H7 (cell line): ENCODE measurements at regions not wholly inside any gene's neighbourhood (a gene's known extent, or its start where the extent isn't known, plus 50 kb on each side); places are given as distances from the start of the nearest gene placed in this dataset.
"Not testable (repeated sequence)": the region's sequence is repeated elsewhere in the genome, so short reads cannot be mapped to it uniquely, and the experiment has no call there.

Experiments used
- DNase-seq: peaks from one replicate; pipeline ENCODE4 v3.0.0; 2012
- H3K27me3 ChIP-seq: 2 replicates; pipeline ENCODE4 v1.6.0; 2011; ENCODE audit warnings: mild to moderate bottlenecking, low read length; ENCODE audit not compliant: control insufficient read depth, insufficient read depth
- H3K36me3 ChIP-seq: replicated peaks from 2 replicates; pipeline ENCODE4 v1.5.1; 2011; ENCODE audit warnings: low read length; ENCODE audit not compliant: control insufficient read depth, insufficient read depth
- H3K4me3 ChIP-seq: 2 replicates; pipeline ENCODE4 v1.5.1; 2011; ENCODE audit warnings: low read depth, mild to moderate bottlenecking, control low read depth, low read length, moderate library complexity; ENCODE audit not compliant: insufficient read depth

DNA sequence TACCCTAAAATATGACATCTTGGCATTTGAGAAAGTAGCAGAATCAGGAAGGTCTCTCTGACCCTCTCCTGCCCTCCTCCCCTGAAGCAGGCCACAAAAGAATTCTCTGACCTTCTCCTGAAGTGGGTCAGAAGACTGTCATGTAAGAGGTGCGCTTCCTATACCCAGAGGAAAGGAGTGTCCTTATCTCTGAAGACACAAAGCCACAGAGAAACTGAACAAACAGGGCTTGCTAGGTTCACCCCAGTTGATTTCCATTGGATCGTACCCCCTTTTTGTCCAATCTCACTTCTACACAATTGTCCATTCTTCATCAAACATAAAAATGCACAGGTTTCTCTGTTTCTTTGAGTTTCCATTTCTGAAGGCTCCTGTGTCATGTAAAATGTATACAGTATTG, 272.0 kb upstream of the SOX4 start:
- H3K4me3 ChIP-seq, result no peak overlapping the region

DNA sequence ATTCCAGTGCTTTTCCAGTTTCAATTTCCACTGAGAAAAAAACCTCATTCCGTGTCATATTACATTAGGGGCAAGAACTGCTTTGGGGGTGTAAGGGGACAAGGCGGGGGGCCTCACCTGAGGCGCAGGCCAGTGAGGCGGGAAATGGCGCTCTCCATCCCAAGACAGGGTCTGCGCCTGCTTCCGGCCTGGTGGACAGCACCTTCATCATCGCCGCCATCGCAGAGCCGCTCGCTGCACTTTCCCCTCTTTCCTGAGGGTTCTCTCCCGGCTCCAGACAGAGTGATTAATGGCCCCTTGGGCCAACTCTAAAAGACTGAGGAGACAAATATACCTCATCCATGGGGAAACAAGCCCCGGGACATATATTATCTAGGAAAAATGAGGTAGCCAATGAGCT, 270.0 kb upstream of the SOX4 start:
- no peak for DNase-seq
- no peaks in the 10 kb centered on the region for H3K27me3 ChIP-seq
- no peaks in the 10 kb centered on the region for H3K36me3 ChIP-seq
- H3K4me3 ChIP-seq, result no peak overlapping the region

More for the DNA sequence above, 272.0 kb upstream of the SOX4 start:
- Histone ChIP-seq H3K27me3 (no peaks in the 10 kb centered on the region), H3K36me3 (no peaks in the 10 kb centered on the region)
- no peak for DNase-seq

DNA sequence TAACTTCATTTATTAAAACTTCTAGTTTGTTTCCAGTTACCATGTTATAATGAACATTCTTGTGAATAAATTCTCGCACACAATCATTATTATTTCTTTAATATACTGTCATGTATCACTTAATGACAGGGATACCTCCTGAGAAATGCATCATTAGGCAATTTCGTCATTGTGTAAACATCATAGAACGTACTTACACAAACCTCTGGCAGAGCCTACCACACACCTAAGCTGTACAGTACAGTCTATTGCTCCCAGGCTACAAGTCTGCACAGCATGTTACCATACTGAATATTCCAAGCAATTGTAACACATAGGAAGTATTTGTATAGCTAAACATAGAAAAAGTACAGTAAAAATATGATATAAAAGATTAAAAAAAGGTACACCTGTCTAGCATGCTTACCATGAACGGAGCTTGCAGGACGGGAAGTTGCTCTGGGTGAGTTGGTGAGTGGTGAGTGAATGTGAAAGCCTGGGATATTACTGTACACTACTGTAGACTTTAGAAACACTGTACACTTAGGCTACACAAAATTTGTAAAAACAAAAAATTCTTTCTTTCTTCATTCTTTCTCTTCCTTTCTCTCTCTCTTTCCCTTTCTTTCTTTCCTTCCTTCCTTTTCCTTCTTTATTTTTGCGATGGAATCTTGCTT, 268.2 kb upstream of the SOX4 start:
- Histone ChIP-seq H3K4me3 (no peak overlapping the region), H3K36me3 (no peaks in the 10 kb centered on the region), H3K27me3 (no peaks in the 10 kb centered on the region)
- DNase-seq, result no peak

DNA sequence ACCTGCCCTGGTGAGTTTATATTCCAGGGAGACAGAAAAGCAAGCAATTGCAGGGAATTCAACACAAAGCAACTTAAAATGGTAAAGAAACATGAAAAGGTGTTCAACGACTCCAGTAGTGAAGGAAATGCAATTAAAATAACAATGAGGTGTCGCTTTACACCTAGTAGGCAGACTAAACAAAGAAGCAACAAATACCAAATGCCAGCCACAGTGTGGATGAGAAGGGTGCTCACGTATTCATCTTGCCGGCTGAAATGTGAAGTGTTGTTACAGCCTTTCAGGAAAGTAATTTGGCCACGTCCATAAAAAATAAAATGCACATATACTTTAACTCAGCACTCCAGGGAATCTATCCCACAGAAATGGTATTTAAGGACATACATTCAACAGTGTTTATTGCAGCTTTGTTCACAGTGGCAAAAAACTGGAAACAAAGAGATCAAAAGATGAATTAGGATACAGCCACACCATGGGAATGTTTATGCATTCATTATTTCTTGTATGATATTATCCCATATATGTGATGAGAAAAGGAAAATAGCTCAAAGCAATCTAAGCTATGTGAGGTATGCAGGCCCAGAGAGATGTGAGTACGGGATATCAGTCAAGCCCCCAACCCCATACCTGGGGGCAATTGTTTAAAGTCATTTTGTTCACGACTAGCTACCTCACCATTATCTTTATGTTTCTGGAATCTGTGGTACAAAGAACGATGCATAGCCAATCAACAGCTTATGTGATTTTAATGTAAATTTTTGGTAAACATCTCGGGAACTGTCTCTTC, 266.0 kb upstream of the SOX4 start:
- no peaks in the 10 kb centered on the region for H3K36me3 ChIP-seq
- H3K27me3 ChIP-seq, result no peaks in the 10 kb centered on the region
- no peak overlapping the region for H3K4me3 ChIP-seq
- DNase-seq, result peak; percentile 54

DNA sequence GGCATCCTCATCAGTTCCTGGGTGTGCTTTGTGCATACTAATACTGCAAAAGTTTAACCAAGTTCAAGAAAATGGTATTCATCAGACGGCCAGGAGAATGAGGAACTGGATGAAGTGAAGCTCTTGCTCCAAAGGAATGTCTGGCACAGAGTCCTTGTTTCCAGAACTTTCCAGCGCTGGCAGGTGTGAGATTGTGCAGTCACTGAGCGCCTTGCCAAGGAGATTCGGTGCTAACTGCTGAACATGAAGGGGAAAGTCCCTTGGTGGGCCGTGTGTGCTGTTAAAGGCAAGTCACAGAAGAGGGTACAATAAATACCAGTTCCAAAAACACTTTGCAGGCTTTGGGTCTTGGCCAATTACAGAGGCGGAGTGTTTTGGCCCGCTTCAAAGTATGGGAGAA, 262.3 kb upstream of the SOX4 start:
- no peak overlapping the region for H3K4me3 ChIP-seq
- no peaks in the 10 kb centered on the region for H3K36me3 ChIP-seq
- H3K27me3 ChIP-seq, result no peaks in the 10 kb centered on the region
- no peak for DNase-seq

DNA sequence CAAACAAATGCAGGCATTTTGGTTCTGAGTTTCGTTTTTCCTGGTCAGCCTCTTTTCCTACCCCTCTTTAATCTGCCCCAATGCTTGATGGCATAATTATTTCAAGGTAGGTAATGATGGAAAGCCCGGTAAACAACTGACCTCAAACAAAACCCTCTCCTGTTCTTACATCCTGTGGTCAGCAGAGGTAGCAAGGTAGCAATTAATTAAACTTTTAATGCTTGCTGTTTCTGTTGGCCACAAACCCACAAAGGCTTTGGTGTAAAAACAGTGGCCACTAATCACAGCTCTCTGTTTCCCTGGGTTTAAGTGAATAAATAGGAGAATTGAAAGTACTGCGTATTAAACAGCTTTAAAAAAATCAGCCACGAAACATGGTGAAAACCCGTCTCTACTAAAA, 261.5 kb upstream of the SOX4 start:
- H3K4me3 ChIP-seq, result no peak overlapping the region
- H3K27me3 ChIP-seq, result no peaks in the 10 kb centered on the region
- H3K36me3 ChIP-seq, result no peaks in the 10 kb centered on the region
- DNase-seq, result no peak

DNA sequence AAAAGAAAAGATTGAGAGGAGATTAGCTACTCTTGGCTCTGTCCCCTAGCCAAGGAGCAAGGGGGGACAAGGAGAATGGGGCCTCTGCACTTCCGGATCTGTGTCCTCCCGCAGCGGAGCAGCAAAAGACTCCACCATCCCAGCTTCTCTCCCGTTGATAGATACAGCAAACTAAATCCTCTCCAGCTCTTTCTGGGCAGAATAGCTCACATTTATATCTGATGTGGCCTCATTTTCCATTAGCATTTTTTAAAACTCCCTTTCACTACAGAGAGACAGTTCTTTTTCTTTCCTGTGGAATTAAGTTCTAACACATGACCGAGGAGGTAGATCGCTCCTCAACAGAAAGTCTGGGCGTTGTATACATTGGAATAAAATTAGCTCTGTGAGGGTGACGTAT, 260.9 kb upstream of the SOX4 start:
- Histone ChIP-seq H3K27me3 (no peaks in the 10 kb centered on the region), H3K4me3 (no peak overlapping the region)
- no peak for DNase-seq

DNA sequence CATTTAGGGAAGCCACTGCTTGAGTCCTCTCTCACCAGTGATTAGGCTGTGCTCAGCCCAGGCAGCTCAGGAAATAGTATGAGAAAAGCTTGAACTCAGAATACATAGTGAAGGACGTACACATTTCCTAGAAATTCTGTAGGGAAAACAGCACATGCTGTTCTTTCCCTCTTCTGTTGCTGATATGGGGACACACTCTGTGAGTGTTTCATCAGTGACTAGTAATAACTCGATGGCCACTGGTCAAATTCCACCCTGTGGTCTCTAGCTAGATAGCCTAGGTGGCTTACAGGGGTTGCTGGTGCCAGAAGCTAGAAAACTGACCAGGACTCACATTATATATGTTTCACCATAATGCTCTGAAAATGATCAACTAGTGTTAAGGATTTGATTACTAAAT, 259.8 kb upstream of the SOX4 start:
- Histone ChIP-seq H3K4me3 (no peak overlapping the region), H3K27me3 (no peaks in the 10 kb centered on the region), H3K36me3 (no peaks in the 10 kb centered on the region)
- DNase-seq, result no peak

More for the DNA sequence above, 260.9 kb upstream of the SOX4 start:
- no peaks in the 10 kb centered on the region for H3K36me3 ChIP-seq

DNA sequence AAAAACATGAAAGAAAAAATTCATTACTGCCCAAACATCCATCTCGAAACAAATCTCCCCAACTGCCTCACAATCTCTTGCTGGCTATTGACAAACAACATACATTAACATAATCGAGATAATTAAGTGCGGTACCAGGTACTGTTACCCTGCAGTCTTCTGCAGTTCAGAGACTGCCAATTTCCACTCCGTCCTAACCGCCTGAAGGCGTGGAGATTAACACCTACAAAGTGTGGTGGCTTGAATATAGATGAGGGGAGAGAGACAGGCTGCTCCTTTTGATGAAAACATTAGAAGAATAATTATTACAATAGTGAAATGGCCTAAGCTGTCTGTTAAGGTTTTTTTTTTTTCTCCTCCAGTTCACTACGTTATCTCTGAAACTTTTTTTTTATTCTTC, 258.9 kb upstream of the SOX4 start:
- no peaks in the 10 kb centered on the region for H3K27me3 ChIP-seq
- no peak for DNase-seq
- H3K36me3 ChIP-seq, result no peaks in the 10 kb centered on the region
- no peak overlapping the region for H3K4me3 ChIP-seq

DNA sequence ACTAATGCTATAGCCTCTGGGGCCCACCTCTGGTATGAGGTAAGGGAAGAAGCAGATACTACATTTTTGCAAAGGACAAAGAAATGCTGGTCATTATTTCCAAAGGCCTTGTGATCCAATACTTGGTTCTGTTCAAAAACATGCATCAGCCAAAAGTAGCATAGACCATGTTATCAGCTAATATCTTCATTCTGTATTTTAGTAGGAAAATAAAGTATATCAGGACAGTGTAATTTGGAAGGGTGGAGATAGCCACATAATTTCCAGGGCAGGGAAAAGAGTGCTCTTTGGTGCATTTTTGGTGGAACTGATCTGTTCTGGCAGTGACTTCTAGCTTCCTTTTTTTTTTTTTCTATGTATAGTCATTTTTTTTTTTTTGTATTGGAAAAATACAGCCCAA, 258.0 kb upstream of the SOX4 start:
- Histone ChIP-seq H3K27me3 (no peaks in the 10 kb centered on the region), H3K4me3 (no peak overlapping the region), H3K36me3 (no peaks in the 10 kb centered on the region)
- no peak for DNase-seq

DNA sequence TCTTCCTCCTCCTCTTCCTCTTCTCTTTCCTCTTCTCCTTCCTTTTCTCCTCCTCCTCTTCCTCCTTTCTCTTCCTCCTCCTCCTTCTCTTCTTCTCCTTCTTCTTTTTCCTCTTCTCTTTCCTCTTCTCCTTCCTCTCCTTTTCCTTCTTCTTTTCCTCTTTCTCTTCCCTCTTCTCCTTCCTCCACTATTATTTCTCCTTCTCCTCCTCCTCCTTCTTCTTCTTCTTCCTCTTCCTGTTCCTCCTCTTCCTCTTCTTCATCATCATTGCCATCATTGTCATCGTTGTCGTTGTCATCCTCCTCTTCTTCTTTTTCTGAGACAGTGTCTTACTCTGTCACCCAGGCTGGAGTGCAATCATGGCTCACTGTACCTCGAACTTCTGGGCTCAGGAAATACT, 256.3 kb upstream of the SOX4 start:
- H3K4me3 ChIP-seq, result no peak overlapping the region
- no peaks in the 10 kb centered on the region for H3K36me3 ChIP-seq
- no peak for DNase-seq
- H3K27me3 ChIP-seq, result no peaks in the 10 kb centered on the region

DNA sequence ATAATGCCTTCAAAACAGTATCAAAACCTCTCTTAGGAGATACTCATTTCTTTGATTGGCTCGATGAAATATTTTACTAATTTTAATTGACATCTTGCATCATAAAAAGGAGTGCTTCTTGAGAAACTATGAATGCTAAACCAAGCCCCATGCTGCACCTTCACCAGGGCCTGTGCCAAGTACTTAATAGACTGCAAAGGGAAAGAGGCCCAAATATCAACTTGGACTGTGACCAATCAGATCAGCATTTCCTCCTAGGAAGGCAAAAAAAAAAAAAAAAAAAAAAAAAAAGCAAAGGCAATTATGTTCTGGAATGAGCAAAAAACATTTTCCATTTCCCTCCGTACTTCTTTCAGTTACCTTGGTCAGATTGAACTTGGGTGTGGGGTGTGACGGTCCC, 253.0 kb upstream of the SOX4 start:
- Histone ChIP-seq H3K36me3 (no peaks in the 10 kb centered on the region), H3K4me3 (no peak overlapping the region), H3K27me3 (no peaks in the 10 kb centered on the region)
- DNase-seq, result no peak

DNA sequence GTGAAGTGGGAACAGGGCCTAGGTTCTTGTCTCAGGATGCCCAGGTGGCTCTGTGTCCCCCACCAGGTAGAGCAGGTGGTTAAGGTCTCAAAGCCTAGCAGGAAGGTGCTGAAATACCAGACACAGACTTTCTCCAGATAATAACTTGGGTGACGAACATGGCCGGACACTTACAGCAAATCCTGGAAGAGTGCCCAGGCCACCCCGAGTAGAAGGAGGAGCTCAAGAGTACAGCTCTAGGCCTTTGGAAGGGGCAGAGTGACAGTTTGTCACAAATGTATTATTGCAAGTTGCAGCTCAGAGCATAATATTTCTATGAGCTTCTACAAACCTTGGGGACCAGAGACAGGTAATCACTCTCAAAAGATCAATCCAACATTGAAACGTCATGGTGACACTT, 251.6 kb upstream of the SOX4 start:
- Histone ChIP-seq H3K36me3 (no peaks in the 10 kb centered on the region), H3K27me3 (no peaks in the 10 kb centered on the region), H3K4me3 (no peak overlapping the region)
- DNase-seq, result no peak

DNA sequence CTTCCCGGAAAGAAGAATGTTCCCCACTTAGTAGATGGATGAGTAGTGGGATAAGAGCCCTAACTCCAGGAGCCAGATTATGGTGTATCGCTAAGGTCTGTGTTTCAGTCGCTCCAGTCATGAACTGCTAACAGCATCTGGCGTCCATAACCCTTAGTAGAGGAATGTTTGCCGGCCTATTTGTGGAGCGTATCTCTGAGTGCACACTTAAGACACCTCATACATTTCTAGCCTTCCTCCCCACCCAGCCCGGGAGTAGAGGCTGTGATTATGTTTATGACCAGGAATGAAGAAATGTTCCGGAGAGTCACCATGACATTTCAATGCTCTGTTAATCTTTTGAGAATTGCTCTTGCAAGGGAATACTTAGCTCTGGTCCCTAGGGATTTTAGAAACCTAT, 251.1 kb upstream of the SOX4 start:
- H3K27me3 ChIP-seq, result no peaks in the 10 kb centered on the region
- no peaks in the 10 kb centered on the region for H3K36me3 ChIP-seq
- no peak overlapping the region for H3K4me3 ChIP-seq
- no peak for DNase-seq

DNA sequence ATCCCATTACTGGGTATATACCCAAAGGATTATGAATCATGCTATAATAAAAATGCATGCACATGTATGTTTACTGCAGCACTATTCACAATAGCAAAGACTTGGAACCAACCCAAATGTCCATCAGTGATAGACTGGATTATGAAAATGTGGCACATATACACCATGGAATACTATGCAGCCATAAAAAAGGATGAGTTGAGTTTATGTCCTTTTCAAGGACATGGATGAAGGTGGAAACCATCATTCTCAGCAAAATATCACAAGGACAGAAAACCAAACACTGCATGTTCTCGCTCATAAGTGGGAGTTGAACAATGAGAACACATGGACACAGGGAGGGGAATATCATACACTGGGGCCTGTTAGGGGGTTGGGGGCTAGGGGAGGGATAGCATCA, 247.8 kb upstream of the SOX4 start:
- H3K36me3 ChIP-seq, DNase-seq, H3K27me3 ChIP-seq, H3K4me3 ChIP-seq: not testable (repeated sequence)
